ENCODE measurements at regions not wholly inside any gene's neighbourhood (a gene's known extent, or its start where the extent isn't known, plus 50 kb on each side); places are given as distances from the start of the nearest gene placed in this dataset.
"Not testable (repeated sequence)": the region's sequence is repeated elsewhere in the genome, so short reads cannot be mapped to it uniquely, and the experiment has no call there.

DNA sequence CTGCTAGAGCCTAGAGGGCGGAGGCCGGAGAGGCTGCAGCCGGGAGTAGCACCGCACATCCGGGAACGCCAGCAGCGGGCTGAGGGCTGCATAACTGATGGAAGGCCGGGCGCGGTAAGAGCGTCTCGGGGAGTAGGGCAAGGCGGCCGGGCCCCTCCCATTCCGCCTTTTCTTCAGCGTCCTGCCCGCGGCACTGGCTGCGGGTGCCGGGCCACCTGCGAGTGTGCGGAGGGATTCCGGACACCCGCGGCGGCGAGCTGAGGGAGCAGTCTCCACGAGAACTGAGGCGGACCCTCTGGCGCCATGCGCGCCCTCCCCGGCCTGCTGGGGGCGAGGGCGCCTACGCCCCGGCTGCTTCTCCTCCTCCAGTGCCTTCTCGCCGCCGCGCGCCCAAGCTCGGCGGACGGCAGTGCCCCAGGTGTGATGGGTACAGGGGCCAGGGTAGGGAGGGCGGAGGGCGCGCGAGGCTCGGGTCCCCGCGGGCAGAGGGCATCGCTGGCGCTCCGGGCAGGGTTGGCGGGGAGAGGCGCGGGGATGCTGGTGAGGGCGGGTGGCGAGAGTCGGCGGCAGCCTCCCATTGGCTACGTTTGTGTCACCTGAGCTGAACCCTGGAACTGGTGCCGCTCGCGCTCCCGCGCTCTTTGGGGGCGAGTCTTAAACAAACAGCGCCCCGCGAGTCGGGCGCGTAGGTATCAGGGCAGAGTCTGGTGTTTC is 334.4 kb downstream of the SRGAP2C start:
- DNase-seq (ENCODE audit: low spot score) = peak; percentile 81

DNA sequence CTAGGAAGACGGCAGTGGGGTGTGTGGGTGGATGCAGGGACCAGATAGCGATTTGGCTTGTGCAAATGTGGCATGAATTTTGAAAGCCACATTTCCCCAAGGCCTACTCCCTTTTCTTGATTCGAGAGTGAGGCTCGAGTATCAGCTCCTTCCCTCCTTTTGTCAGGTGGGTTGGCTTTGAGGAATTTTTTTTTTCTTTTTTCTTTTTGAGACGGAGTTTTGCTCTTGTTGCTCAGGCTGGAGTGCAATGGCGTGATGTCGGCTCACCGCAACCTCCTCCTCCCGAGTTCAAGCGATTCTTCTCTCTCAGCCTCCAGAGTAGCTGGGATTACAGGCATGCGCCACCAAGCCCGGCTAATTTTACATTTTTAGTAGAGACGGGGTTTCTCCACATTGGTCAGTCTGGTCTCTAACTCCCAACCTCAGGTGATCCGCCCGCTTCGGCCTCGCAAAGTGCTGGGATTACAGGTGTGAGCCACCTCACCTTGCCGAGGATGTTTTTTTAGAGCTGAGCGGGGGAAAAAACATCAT is 335.0 kb downstream of the SRGAP2C start:
- not testable (repeated sequence) for DNase-seq (ENCODE audit: low spot score)

DNA sequence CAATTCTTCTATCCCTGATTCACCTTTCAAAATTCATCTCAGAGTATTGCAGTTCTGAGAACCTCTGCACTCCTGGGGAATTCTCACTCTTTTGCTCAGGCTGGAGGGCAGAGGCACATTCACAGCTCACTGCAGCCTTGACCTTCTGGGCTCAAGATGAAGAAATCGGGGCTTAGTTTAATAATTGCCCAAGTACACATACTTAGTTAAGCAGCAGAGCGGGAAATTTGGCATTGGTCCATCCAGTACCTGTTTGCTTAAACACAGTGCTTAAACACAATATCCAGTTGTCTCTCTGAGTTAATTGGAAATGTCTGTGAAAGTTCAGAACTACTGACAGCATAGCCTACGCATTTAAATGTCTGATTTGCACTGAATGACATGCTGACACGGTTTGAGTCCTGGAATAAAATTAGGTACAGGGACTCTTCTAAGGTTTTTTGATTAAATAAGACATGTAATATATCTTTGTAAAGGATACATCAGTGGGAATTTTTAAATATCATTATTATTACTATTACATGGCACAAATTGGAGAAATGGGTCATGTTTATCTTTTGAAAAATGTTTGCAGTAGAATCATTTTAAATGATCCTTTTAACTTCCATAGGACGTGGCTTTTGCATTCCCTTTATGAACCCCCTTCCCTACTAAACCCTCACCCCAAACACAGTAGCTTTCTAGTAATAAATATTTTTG is 337.4 kb downstream of the SRGAP2C start:
- DNase-seq (ENCODE audit: low spot score) = no peak

DNA sequence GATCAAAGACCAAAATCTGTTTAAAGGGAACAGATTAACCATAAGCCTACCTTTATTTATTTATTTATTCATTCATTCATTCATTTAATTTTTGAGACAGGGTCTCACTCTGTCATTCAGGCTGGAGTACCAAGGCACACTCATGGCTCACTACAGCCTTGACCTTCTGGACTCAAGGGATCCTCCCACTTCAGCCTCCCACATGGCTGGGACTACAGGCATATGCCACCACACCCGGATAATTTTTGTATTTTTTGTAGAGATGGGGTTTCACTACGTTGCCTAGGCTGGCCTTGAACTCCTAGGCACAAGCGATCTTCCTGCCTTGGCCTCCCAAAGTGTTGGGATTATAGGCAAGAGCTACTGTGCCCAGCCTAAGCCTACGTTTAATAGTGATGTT is 338.3 kb downstream of the SRGAP2C start:
- not testable (repeated sequence) for DNase-seq (ENCODE audit: low spot score)

DNA sequence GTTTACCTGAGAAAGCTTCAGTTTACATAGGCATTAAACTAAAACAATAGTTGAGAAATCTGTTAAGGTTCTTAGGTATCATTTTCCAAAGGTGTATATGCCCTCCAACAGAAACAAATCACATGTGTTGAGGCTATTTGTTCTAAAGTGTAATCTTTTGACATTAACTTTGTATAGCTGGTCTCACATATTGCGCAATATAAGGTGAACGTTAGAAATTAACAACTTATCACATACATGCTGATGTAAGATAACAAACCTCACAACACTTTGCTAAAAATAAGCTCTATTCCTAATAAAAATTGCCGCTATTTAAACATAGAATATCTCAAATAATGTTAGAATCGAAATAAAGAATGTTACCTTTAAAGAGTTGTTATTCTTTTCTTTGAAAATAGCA is 340.6 kb downstream of the SRGAP2C start:
- DNase-seq (ENCODE audit: low spot score) = no peak

DNA sequence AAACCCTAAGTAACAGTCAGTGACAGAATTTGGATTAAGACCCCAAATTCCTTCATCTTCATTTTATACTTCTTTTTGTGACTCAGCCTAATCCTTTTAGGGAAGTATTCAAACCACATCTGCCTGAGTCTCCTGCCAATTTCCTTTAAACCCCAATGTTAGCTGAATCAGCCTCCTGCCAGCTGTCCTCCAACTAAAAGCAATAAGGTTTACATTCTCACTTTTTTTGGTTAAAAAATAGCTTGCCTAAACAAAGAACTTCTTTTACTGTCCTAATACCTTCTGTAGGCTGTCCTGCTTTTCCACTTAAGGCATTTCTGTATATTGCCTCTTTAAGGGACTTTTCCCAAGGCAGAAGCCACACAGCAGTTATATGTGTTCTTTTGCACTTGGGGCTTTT is 344.2 kb downstream of the SRGAP2C start:
- DNase-seq (ENCODE audit: low spot score) = not testable (repeated sequence)

DNA sequence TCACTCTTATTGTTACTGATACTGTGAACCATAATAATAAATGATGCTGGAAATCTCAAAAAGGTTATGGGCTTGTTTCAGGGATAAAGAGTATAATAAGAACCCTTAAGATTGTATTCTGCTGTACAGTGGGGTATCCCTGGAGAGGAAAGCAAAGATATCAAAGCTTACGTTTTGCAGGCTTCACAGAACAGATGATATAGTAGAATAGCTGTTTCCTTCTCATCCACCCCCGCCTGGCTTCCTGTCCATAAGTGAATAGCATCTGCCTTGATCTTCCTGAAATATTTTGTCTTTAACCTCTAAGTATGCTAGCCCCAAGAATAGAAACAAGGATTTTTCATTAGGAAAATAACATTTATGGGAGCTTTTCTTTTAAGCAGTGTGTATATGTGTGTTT is 345.3 kb downstream of the SRGAP2C start:
- DNase-seq (ENCODE audit: low spot score) = not testable (repeated sequence)

DNA sequence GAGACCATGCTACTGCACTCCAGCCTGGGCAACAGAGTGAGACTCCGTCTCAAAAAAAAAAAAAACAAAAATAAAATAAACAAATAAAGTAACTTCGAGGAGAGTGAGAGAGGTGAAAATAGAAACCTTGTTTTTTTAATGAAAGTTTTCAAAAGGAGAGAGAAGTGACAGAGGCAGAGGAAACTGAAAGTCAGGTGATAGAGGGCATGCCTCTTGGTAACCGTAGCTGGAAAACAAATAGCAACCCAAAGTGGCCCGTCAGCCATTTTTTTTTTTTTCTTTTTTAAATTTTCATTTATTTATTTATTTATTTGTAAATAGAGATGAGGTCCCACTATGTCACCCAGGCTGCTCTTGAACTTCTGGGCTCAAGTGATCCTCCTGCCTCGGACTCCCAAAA is 347.0 kb downstream of the SRGAP2C start:
- DNase-seq (ENCODE audit: low spot score) = not testable (repeated sequence)

DNA sequence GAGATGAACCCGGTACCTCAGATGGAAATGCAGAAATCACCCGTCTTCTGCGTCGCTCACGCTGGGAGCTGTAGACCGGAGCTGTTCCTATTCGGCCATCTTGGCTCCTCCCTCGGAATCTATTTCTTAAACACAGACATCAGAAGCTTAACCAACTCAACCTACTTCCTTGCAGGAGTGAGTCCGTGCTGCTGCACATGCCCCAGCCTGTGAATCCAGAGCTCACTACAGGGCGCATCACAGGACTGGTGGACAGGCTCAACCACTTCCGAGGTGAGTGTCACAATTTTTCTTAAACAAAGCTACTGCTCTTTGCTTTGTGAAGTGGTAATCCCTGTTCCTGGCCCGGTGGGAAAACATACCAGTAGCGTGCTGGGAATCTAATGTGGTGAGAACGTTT is 353.4 kb downstream of the SRGAP2C start:
- not testable (repeated sequence) for DNase-seq (ENCODE audit: low spot score)

DNA sequence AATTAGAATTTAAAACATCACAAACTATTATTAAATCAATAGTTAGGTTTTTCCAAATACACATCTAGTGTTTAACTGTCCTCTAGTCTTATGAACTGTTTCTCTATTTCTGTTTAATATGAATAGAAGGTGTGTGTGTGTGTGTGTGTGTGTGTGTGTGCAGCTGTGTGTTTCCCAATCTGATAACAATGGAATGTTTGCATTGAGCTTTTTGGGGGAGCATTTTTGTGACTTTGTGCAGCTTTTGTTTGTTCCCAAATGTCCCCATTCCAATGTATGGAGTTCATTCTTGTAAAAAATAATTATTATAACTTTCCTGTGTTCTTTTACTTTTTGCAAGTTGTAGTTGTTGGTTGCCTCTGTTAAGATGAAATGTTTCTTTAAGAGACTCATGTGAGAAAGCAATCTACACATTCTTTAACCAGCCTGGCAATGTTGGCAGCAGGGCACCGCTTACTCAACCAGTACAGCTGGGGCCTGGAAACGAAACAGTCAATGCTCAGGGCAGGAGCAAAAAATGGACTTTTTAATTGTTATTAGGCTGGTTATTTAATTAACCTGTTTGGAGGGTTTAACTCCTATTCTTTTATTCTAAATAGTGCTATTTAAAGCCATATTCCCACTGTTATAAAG is 354.3 kb downstream of the SRGAP2C start:
- DNase-seq (ENCODE audit: low spot score) = no peak

DNA sequence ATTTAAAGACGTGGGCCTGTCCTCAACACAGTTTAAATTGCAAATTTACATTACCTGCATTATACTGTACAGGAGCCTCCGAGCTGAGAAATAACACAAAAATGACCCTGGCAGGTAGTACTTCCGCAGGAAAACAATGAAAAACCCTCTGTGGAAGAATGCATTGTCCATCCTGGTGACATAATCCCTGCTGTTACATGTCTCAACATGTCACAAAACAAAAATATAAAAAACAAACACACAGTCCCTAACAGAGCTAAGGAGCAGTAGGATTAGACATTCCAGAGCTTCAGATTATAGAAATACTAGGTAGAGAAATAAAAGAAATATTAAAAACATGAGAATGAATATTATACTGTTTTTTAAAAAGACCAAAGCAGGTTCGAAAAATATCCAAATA is 359.2 kb downstream of the SRGAP2C start:
- DNase-seq (ENCODE audit: low spot score) = not testable (repeated sequence)

DNA sequence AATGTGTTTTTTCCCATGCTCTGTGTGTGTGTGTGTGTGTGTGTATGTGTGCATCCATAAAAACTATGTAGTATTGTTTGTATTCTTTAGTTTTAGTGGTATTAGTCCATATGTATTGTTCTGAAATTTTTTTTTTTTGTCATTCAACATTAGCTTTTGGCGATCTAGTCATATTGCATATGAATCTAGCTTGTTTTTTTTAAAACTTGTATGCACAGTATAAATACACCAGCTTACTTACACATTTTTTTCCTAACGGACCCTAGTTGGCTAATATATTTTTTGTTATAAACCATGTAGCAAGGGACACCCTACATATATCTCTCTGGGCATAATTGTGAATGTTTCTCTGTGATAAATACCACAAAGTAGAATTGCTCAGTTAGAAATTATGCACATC is 359.7 kb downstream of the SRGAP2C start:
- no peak for DNase-seq (ENCODE audit: low spot score)

DNA sequence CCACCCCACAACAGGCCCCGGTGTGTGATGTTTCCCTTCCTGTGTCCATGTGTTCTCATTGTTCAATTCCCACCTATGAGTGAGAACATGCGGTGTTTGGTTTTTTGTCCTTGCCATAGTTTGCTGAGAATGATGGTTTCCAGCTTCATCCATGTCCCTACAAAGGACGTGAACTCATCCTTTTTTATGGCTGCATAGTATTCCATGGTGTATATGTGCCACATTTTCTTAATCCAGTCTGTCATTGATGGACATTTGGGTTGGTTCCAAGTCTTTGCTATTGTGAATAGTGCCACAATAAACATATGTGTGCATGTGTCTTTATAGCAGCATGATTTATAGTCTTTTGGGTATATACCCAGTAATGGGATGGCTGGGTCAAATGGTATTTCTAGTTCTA is 361.1 kb downstream of the SRGAP2C start:
- not testable (repeated sequence) for DNase-seq (ENCODE audit: low spot score)

DNA sequence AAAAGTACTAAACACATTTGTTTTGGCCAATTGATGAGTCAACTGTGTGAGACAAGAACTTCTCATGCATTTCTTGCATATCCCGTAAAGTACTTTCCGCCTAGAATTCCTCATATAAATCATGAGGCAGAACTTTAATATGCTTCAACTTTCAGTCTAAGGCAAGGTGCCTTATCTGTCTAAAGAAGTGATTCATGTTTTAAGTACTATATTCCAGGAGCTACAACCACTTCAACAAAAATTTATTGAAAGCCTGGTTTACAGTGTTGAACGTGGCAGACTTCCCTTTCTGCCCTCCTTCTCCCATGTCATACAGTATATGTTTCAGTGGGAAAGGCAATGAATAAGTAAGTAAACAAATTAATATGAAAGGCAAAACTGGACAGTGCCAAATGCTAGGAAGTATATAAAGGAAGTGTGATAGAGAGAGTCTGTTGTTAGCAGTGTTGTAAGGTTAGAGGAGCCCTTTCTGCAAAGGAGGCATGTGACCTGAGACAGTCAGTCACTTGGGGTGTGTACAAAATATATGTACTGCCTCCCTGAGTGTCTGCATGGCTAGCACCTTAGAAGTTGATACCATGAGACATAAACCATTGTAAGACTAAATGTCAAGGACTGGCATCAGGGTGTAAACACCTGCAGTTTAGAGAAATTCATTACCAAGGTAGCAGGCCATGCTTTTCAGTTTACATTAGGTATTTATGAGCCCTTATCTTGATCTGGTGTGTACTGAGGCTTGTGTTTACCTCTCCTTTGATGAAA is 362.2 kb downstream of the SRGAP2C start:
- no peak for DNase-seq (ENCODE audit: low spot score)

DNA sequence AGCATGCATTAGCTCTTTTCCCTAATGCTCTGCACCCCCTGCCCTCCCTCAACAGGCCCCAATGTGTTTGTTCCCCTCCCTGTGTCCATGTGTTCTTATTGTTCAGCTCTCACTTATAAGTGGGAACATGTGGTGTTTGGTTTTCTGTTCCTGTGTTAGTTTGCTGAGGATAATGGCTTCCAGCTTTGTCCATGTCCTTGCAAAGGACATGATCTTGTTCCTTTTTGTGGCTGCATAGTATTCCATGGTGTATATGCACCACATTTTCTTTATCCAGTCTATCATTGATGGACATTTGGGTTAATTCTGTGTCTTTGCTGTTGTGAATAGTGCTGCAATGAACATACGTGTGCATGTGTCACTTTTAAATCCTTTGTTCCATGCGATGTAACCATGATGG is 363.0 kb downstream of the SRGAP2C start:
- not testable (repeated sequence) for DNase-seq (ENCODE audit: low spot score)

DNA sequence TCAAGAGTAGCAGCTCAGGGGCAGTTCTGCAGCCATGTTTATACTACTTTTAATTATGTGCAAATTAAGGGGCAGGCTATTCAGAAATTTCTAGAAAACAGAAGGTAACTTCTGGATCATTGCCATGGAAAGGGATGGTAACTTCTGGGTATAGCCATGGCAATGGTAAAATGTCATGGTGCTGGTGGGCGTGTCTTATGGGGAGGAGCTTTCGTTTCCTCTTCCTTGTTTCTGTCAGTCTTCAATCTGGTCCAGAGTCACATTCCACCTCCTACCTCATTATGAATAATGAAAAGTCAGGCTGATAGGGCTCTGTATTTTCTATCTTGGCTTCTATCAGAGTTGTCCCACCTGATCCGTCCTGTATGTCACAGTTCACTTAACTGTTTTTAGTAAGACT is 366.0 kb downstream of the SRGAP2C start:
- DNase-seq (ENCODE audit: low spot score) = not testable (repeated sequence)

DNA sequence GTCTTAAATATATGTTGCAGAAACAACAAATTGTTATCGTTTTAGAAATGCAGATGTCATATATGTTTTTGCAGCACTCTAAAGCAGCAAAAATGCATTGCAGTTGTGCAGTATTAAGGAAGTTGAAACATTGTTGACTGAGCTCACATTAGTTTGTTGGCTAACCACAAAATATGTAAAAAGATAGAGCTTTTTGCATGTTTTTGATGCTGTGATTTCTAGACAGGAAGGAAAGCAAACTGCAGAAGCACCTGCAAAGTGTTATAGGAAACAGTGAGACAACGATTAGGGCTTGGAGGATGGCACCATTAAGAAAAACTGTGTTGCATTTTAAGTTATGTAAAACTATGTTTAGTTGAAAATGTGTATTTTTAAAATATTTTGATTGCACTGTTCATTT is 366.7 kb downstream of the SRGAP2C start:
- DNase-seq (ENCODE audit: low spot score) = not testable (repeated sequence)

DNA sequence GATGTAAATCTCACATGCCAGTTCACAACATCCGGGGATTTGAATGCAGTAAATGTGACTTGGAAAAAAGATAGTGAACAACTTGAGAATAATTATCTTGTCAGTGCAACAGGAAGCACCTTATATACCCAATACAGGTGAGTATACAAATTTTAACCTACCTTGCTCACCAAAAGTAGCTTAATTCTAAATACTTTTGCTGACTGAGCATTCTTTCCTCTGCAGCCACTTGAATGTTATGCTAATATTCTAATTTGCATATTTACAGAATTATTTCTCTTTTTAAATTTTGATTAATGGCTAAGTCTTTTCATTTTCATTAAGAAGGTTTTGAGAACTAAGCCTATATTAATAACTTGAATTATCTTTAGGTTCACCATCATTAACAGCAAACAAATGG is 371.8 kb downstream of the SRGAP2C start:
- not testable (repeated sequence) for DNase-seq (ENCODE audit: low spot score)

DNA sequence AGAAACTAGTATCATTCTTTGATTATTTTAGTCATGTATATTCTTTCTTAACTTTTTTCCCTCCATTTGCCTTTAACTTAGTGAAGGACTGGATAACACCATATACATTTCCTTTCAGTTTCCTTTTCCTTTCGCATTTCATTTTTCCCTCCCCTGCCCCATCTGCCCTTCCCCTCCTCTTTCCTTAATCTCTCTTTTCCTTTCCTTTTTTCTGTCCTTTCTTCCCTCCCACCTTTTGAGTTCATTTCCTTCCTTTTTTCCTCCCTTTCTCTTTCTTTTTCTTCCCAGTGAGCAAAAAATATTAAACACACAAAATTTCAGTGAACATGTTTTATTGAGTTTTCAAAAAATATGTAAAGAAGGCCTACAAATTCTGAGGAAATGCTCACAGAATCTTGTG is 373.3 kb downstream of the SRGAP2C start:
- not testable (repeated sequence) for DNase-seq (ENCODE audit: low spot score)

DNA sequence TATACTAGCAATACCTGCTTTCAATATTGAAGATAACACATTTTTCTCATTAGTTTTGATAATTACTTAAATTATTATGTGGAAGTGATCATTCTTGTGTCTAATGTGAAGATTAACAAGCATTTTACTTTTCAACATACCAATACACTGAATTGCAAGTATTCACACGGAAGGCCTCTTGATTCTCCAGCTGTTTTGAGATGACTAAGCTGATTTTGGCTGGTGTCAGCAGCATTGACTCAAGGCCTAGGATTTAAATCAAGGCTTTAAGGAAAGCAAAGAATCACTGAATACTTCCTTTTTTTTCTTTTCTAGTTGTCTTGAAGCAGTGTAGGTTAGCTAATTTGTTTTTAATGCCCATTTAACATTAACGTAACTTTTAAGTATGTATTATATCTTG is 373.7 kb downstream of the SRGAP2C start:
- peak; percentile 22 for DNase-seq (ENCODE audit: low spot score)

DNA sequence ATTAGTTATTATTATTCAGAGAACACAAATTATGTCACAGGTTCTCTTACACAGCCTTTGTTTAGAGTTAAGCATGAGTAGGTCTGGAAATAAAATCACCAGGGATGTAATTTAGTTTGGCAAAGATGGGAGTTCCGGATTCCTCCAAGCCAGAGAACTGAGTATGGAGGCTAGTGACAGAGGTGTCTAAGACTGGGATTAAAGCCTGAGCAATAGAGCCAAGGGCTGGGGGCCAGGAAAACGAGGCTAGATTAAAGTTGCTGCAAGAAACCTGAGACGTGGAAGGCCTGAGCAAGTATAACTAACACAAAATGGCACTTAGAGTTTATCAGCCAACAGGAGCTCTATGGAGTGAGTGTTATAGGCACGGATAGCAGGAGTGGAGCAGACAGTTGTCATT is 381.6 kb downstream of the SRGAP2C start:
- no peak for DNase-seq (ENCODE audit: low spot score)

DNA sequence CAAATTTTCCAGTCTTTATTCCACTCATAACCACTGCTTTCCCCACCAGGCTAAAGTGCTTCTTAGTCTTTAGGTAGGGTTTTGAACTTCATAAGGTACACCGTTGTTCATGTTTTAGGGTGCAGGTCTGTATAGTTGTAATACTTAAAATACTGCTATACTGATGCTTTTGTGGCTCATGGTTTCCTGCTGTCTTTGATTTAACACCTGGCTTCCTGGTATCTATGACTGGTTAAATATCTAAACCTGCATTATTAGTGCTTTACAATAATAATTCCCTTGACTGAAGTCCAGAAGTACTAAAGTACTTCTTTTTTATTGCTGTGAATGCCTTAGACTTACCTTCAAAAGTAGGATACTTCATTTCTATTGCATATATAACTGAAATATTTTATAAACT is 384.7 kb downstream of the SRGAP2C start:
- DNase-seq (ENCODE audit: low spot score) = no peak
